ENCODE measurements at regions not wholly inside any gene's neighbourhood (a gene's known extent, or its start where the extent isn't known, plus 50 kb on each side); places are given as distances from the start of the nearest gene placed in this dataset.

DNA sequence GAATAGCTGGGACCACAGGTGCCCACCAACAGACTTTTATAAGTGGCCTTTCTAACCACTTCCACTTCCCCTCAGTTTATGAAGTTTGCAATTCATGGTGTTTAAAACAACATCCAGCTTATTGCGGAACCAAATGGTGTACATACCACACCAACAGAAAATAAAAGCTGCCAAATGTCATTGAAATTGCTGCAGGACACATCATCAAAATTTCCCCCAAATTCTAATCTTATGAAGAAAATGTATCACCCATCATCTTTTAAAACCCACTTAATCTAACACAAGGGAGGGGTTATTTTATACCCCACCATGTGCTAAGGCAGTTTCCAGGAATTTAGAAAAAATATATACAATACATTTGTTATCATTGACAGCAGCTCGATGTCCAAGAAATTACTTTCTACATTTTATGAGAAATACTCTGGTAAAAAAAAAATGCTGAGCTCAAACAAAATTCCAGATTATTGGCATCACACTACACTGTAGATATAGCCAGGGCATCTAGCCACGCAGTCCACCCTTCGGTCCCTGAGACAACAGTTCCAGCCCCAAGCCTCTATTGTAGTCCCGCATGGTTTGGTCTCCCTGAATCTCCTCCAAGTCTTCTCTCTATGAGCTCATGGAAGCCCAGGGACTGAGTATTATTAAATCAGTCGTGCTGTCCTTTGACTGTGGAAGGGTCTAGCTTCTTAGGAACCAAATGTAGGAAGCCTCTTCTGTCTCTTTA lies 372.8 kb upstream of the SLC30A5 start:
- TF ChIP-seq POLR2AphosphoS5 (IDR thresholded peaks at IDR 0.05; ENCODE audit: low read depth, low read length), result no peak
- TF ChIP-seq, protein P1, sequence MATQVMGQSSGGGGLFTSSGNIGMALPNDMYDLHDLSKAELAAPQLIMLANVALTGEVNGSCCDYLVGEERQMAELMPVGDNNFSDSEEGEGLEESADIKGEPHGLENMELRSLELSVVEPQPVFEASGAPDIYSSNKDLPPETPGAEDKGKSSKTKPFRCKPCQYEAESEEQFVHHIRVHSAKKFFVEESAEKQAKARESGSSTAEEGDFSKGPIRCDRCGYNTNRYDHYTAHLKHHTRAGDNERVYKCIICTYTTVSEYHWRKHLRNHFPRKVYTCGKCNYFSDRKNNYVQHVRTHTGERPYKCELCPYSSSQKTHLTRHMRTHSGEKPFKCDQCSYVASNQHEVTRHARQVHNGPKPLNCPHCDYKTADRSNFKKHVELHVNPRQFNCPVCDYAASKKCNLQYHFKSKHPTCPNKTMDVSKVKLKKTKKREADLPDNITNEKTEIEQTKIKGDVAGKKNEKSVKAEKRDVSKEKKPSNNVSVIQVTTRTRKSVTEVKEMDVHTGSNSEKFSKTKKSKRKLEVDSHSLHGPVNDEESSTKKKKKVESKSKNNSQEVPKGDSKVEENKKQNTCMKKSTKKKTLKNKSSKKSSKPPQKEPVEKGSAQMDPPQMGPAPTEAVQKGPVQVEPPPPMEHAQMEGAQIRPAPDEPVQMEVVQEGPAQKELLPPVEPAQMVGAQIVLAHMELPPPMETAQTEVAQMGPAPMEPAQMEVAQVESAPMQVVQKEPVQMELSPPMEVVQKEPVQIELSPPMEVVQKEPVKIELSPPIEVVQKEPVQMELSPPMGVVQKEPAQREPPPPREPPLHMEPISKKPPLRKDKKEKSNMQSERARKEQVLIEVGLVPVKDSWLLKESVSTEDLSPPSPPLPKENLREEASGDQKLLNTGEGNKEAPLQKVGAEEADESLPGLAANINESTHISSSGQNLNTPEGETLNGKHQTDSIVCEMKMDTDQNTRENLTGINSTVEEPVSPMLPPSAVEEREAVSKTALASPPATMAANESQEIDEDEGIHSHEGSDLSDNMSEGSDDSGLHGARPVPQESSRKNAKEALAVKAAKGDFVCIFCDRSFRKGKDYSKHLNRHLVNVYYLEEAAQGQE (IDR thresholded peaks at IDR 0.05; ENCODE audit: insufficient read depth in 1 of 2, low read depth in 2 of 2, low read length in 2 of 2), result no peak
- TF ChIP-seq SIN3A (IDR thresholded peaks at IDR 0.05; ENCODE audit: borderline replicate concordance, insufficient read depth, low read length), result no peak
- no peak for TF ChIP-seq TAF1 (IDR thresholded peaks at IDR 0.05; ENCODE audit: borderline replicate concordance, insufficient read depth, low read length)

Measured in PFSK-1 (cell line).